Erythroblast (primary cell): ENCODE measurements at regions not wholly inside any gene's neighbourhood (a gene's known extent, or its start where the extent isn't known, plus 50 kb on each side); places are given as distances from the start of the nearest gene placed in this dataset.

Source experiments
- GATA1 ChIP-seq: IDR thresholded peaks from 2 replicates; pipeline ENCODE4 v1.6.1; 2011; ENCODE audit warnings: low read depth, mild to moderate bottlenecking, control low read depth, low read length, moderate library complexity
- POLR2A ChIP-seq: IDR thresholded peaks from 2 replicates; pipeline ENCODE4 v1.6.1; 2011; ENCODE audit warnings: mild to moderate bottlenecking, low read length

GRCh38 chr11:128301756-128302155, 285.6 kb downstream of the ETS1 start:
- TF ChIP-seq POLR2A (no peak), GATA1 (no peak)
